Spinal cord (tissue), 9 donors: ENCODE measurements at regions not wholly inside any gene's neighbourhood (a gene's known extent, or its start where the extent isn't known, plus 50 kb on each side); places are given as distances from the start of the nearest gene placed in this dataset.

Experiments
- DNase-seq, 6 donors: peaks; one replicate each; pipeline versions ENCODE4 v3.0.0 to v3.0.0-alpha.2; 2013 to 2015; ENCODE audit warnings: low spot score in 6 of 6, low read depth in 4 of 6
- H3K27ac ChIP-seq: one replicate; pipeline ENCODE4 v1.5.1; 2013; ENCODE audit warnings: low read depth, low read length, control low read depth
- H3K27me3 ChIP-seq: one replicate; pipeline ENCODE4 v1.6.1; 2013; ENCODE audit warnings: low read length; ENCODE audit not compliant: control insufficient read depth, insufficient read depth
- H3K36me3 ChIP-seq: one replicate; pipeline ENCODE4 v1.6.1; 2013; ENCODE audit warnings: low read length; ENCODE audit not compliant: control insufficient read depth, insufficient read depth
- H3K4me1 ChIP-seq: one replicate; pipeline ENCODE4 v1.6.1; 2013; ENCODE audit warnings: low read length; ENCODE audit not compliant: control insufficient read depth, insufficient read depth
- H3K4me3 ChIP-seq: one replicate; pipeline ENCODE4 v1.5.1; 2013; ENCODE audit warnings: low read depth, low read length, control low read depth
- H3K9me3 ChIP-seq: one replicate; pipeline ENCODE4 v1.6.1; 2013; ENCODE audit warnings: low read length; ENCODE audit not compliant: control insufficient read depth, insufficient read depth
- WGBS: methylation state at CpG from one replicate; pipeline ENCODE4 v1.1.5; 2013; ENCODE audit warnings: missing lambda C conversion rate; ENCODE audit not compliant: insufficient coverage; 5-methylcytosine and 5-hydroxymethylcytosine counted together
- donor health status: healthy.

- Histone ChIP-seq H3K27ac (no peak overlapping the region), H3K27me3 (no peaks in the 10 kb centered on the region)
Measured at GRCh38 chr14:71181215-71182003, 274.1 kb downstream of the PCNX1 start.

GRCh38 chr14:71183876-71184689 is 276.8 kb downstream of the PCNX1 start:
- no peak overlapping the region for H3K4me3 ChIP-seq
- no peak overlapping the region for H3K27ac ChIP-seq
- whole genome bisulfite sequencing: 37% methylated on average over 4 of the region's 7 CpGs
- H3K4me1 ChIP-seq: peaks cover 15% of the 10 kb centered on the region
- no peaks in the 10 kb centered on the region for H3K36me3 ChIP-seq
- H3K27me3 ChIP-seq: no peaks in the 10 kb centered on the region
- DNase-seq: peak in 2 of 6 donors; percentile 51 to 54
- H3K9me3 ChIP-seq: peaks cover 2% of the 10 kb centered on the region

More at GRCh38 chr14:71181215-71182003, 274.1 kb downstream of the PCNX1 start:
- WGBS: 95% methylated on average over 19 of the region's 23 CpGs
- peaks cover 9% of the 10 kb centered on the region for H3K4me1 ChIP-seq
- H3K4me3 ChIP-seq: no peak overlapping the region
- DNase-seq: no peak
- H3K9me3 ChIP-seq: no peaks in the 10 kb centered on the region
- H3K36me3 ChIP-seq: no peaks in the 10 kb centered on the region

- WGBS: no CpG with 5 or more reads among the region's 2 CpGs
- peaks cover 2% of the 10 kb centered on the region for H3K9me3 ChIP-seq
- no peaks in the 10 kb centered on the region for H3K27me3 ChIP-seq
- DNase-seq: no peak
- no peak overlapping the region for H3K27ac ChIP-seq
- H3K4me1 ChIP-seq: peaks cover 12% of the 10 kb centered on the region
- no peaks in the 10 kb centered on the region for H3K36me3 ChIP-seq
- H3K4me3 ChIP-seq: no peak overlapping the region
Measured at GRCh38 chr14:71185637-71186036, 278.4 kb downstream of the PCNX1 start.

- H3K27me3 ChIP-seq: no peaks in the 10 kb centered on the region
- 69% methylated on average over 10 of the region's 11 CpGs for WGBS
- peak in 1 of 6 donors; percentile 11 for DNase-seq
Measured at GRCh38 chr14:71187633-71188356, 280.5 kb downstream of the PCNX1 start.

GRCh38 chr14:71190770-71191374 is 283.6 kb downstream of the PCNX1 start:
- Histone ChIP-seq H3K27ac (no peak overlapping the region), H3K27me3 (no peaks in the 10 kb centered on the region), H3K4me3 (no peak overlapping the region), H3K4me1 (peaks cover 6% of the 10 kb centered on the region), H3K36me3 (no peaks in the 10 kb centered on the region), H3K9me3 (peaks cover 2% of the 10 kb centered on the region)
- peak in 2 of 6 donors; percentile 26 to 76 for DNase-seq
- no CpG with 5 or more reads among the region's 5 CpGs for WGBS

More at GRCh38 chr14:71187633-71188356, 280.5 kb downstream of the PCNX1 start:
- peaks cover 2% of the 10 kb centered on the region for H3K9me3 ChIP-seq
- peaks cover 11% of the 10 kb centered on the region for H3K4me1 ChIP-seq
- peak overlapping the region; percentile 86 for H3K27ac ChIP-seq
- no peak overlapping the region for H3K4me3 ChIP-seq
- no peaks in the 10 kb centered on the region for H3K36me3 ChIP-seq

GRCh38 chr14:71193663-71194062 is 286.4 kb downstream of the PCNX1 start:
- H3K27ac ChIP-seq: no peak overlapping the region
- no peaks in the 10 kb centered on the region for H3K9me3 ChIP-seq
- WGBS: 22% methylated on average over 1 of the region's 1 CpG
- DNase-seq: no peak
- H3K4me3 ChIP-seq: no peak overlapping the region
- no peaks in the 10 kb centered on the region for H3K4me1 ChIP-seq
- no peaks in the 10 kb centered on the region for H3K36me3 ChIP-seq
- H3K27me3 ChIP-seq: no peaks in the 10 kb centered on the region

- no peak overlapping the region for H3K27ac ChIP-seq
- DNase-seq: no peak
- H3K36me3 ChIP-seq: no peaks in the 10 kb centered on the region
- H3K4me1 ChIP-seq: no peaks in the 10 kb centered on the region
- 13% methylated on average over 1 of the region's 1 CpG for WGBS
- H3K27me3 ChIP-seq: no peaks in the 10 kb centered on the region
- no peak overlapping the region for H3K4me3 ChIP-seq
- H3K9me3 ChIP-seq: no peaks in the 10 kb centered on the region
Measured at GRCh38 chr14:71194251-71194650, 287.0 kb downstream of the PCNX1 start.

GRCh38 chr14:71196921-71197320 is 289.7 kb downstream of the PCNX1 start:
- H3K4me1 ChIP-seq: no peaks in the 10 kb centered on the region
- no peaks in the 10 kb centered on the region for H3K27me3 ChIP-seq
- no peak for DNase-seq
- no peak overlapping the region for H3K27ac ChIP-seq
- H3K36me3 ChIP-seq: no peaks in the 10 kb centered on the region
- H3K9me3 ChIP-seq: no peaks in the 10 kb centered on the region
- 83% methylated on average over 5 of the region's 6 CpGs for WGBS
- no peak overlapping the region for H3K4me3 ChIP-seq

GRCh38 chr14:71198687-71199086 is 291.4 kb downstream of the PCNX1 start:
- Histone ChIP-seq H3K27me3 (no peaks in the 10 kb centered on the region), H3K9me3 (no peaks in the 10 kb centered on the region), H3K4me1 (no peaks in the 10 kb centered on the region), H3K27ac (no peak overlapping the region), H3K4me3 (no peak overlapping the region), H3K36me3 (no peaks in the 10 kb centered on the region)
- DNase-seq: no peak
- no CpG with 5 or more reads among the region's 5 CpGs for WGBS
